HUDEP-2 (cell line): ENCODE measurements at regions not wholly inside any gene's neighbourhood (a gene's known extent, or its start where the extent isn't known, plus 50 kb on each side); places are given as distances from the start of the nearest gene placed in this dataset.
"Not testable (repeated sequence)": the region's sequence is repeated elsewhere in the genome, so short reads cannot be mapped to it uniquely, and the experiment has no call there.

ENCODE experiments used
- DNase-seq, 76 experiments: peaks; one replicate each; lab custom pipeline; 2025; ENCODE audit not compliant: unreplicated experiment in 76 of 76; lab: John Stamatoyannopoulos, UW

GRCh38 chr10:6986927-6987326, 406.9 kb upstream of the PRKCQ start:
- DNase-seq: no peak

- no peak for DNase-seq
Measured at GRCh38 chr10:6985644-6986043, 405.6 kb upstream of the PRKCQ start.

- no peak for DNase-seq
Measured at GRCh38 chr10:6984971-6985370, 404.9 kb upstream of the PRKCQ start.

- not testable (repeated sequence) for DNase-seq
Measured at GRCh38 chr10:6984016-6984415, 403.9 kb upstream of the PRKCQ start.

GRCh38 chr10:6980353-6980752, 400.3 kb upstream of the PRKCQ start:
- DNase-seq: no peak

GRCh38 chr10:6979371-6979770, 399.3 kb upstream of the PRKCQ start:
- DNase-seq: no peak

GRCh38 chr10:6978187-6978627, 398.1 kb upstream of the PRKCQ start:
- DNase-seq: no peak

GRCh38 chr10:6977398-6978186, 397.5 kb upstream of the PRKCQ start:
- no peak for DNase-seq

GRCh38 chr10:6973899-6974298, 393.8 kb upstream of the PRKCQ start:
- DNase-seq: no peak

GRCh38 chr10:6972226-6972625, 392.1 kb upstream of the PRKCQ start:
- DNase-seq: no peak

GRCh38 chr10:6969659-6970058, 389.6 kb upstream of the PRKCQ start:
- no peak for DNase-seq

- no peak for DNase-seq
Measured at GRCh38 chr10:6964543-6964942, 384.5 kb upstream of the PRKCQ start.

- DNase-seq: no peak
Measured at GRCh38 chr10:6962576-6962975, 382.5 kb upstream of the PRKCQ start.

- DNase-seq: no peak
Measured at GRCh38 chr10:6958711-6959110, 378.6 kb upstream of the PRKCQ start.

- peak in 29 of 76 experiments; percentile 2 to 39 (median 8) for DNase-seq
Measured at GRCh38 chr10:6958254-6958653, 378.2 kb upstream of the PRKCQ start.

GRCh38 chr10:6957851-6958250, 377.8 kb upstream of the PRKCQ start:
- DNase-seq: no peak

GRCh38 chr10:6956562-6956961, 376.5 kb upstream of the PRKCQ start:
- no peak for DNase-seq

- DNase-seq: no peak
Measured at GRCh38 chr10:6953271-6953801, 373.3 kb upstream of the PRKCQ start.

- no peak for DNase-seq
Measured at GRCh38 chr10:6951732-6952131, 371.7 kb upstream of the PRKCQ start.

- no peak for DNase-seq
Measured at GRCh38 chr10:6950133-6950532, 370.1 kb upstream of the PRKCQ start.

GRCh38 chr10:6944436-6944835, 364.4 kb upstream of the PRKCQ start:
- no peak for DNase-seq

- no peak for DNase-seq
Measured at GRCh38 chr10:6938384-6938783, 358.3 kb upstream of the PRKCQ start.
